ENCODE measurements at regions not wholly inside any gene's neighbourhood (a gene's known extent, or its start where the extent isn't known, plus 50 kb on each side); places are given as distances from the start of the nearest gene placed in this dataset.

- TF ChIP-seq, protein P1, sequence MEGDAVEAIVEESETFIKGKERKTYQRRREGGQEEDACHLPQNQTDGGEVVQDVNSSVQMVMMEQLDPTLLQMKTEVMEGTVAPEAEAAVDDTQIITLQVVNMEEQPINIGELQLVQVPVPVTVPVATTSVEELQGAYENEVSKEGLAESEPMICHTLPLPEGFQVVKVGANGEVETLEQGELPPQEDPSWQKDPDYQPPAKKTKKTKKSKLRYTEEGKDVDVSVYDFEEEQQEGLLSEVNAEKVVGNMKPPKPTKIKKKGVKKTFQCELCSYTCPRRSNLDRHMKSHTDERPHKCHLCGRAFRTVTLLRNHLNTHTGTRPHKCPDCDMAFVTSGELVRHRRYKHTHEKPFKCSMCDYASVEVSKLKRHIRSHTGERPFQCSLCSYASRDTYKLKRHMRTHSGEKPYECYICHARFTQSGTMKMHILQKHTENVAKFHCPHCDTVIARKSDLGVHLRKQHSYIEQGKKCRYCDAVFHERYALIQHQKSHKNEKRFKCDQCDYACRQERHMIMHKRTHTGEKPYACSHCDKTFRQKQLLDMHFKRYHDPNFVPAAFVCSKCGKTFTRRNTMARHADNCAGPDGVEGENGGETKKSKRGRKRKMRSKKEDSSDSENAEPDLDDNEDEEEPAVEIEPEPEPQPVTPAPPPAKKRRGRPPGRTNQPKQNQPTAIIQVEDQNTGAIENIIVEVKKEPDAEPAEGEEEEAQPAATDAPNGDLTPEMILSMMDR (IDR thresholded peaks at IDR 0.05 in 8 of 11, conservative IDR thresholded peaks at IDR 0.05 in 3 of 11): no peak
- TF ChIP-seq POLR2AphosphoS5 (IDR thresholded peaks at IDR 0.05): no peak
Observed at GRCh38 chr5:92637960-92638359, 943.1 kb downstream of the NR2F1-AS1 start.

Data from spleen (tissue), 7 donors.